ENCODE measurements at regions not wholly inside any gene's neighbourhood (a gene's known extent, or its start where the extent isn't known, plus 50 kb on each side); places are given as distances from the start of the nearest gene placed in this dataset.

DNA sequence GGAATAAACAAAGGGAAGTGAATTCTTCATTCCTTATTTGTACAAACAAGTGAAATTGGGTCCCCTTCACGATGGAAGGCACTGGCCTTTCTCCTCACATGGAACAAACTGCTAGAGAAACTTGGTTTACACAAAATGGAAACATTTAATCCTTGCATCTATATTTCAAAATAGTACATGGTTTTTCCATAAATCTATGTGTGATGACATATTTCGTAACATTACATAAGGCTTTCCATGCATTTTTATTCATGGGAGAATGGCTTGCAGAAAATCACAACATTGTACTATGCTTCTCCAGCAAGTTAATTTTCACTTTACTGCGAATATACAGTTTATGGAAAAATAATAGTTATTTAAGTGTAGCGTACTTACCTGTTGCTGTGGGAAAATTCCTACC lies 81.0 kb upstream of the CDIN1 start:
- TF ChIP-seq TCF7L2 (IDR thresholded peaks at IDR 0.05; ENCODE audit: low read depth, low read length) = no peak
- peak overlapping the region; percentile 39; the same call in 1 of the 2 replicates for H3K27ac ChIP-seq (ENCODE audit: low read length)
- ChIA-PET CTCF (no interaction called here), POLR2A (no interaction called here)
- DNase-seq (ENCODE audit: low read depth, low spot score) = no peak
- no peaks in the 10 kb centered on the region for H3K9me3 ChIP-seq (ENCODE audit: control insufficient read depth, insufficient read depth, low read depth, low read length)
- no TSS peak for BruUV-seq (replicated peaks)
- H3K27me3 ChIP-seq (ENCODE audit: control insufficient read depth, insufficient read depth, low read length) = no peaks in the 10 kb centered on the region
- intact Hi-C loops (cut with micrococcal nuclease; ENCODE audit: unreplicated experiment) (no loop called here), in situ Hi-C loops (cut with HindIII; ENCODE audit: low pct_unique_long_range_greater_than_20kb, low sequenced_read_pairs) (no loop called here)
- H3K4me3 ChIP-seq (ENCODE audit: low read depth in 2 of 2, low read length in 2 of 2) = peak overlapping the region; percentile 18 to 33; a peak in 3 of 4 replicates
- no peak for ATAC-seq
- H3K36me3 ChIP-seq (ENCODE audit: control insufficient read depth, insufficient read depth, low read length) = no peaks in the 10 kb centered on the region
- H3K4me1 ChIP-seq (ENCODE audit: control insufficient read depth, insufficient read depth, low read length) = peaks cover 11% of the 10 kb centered on the region

DNA sequence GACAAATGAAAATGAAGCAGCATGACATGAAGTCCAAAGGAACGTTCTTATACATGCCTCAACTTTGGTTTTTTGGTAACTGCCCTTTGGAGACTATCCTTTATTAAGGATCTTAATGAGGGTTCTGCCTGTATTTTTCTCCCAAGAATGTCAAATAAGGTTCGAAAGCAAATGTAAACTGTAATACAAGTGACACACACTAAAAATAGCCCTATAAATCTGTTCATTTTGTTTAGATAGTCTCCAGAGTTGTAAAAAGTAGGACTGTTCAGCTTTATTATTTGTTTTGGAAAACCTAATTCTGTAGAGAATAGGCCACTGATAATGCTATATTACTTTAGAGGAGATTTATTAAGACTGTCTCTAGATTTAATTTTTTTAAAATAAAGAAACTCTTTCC lies 80.5 kb upstream of the CDIN1 start:
- ATAC-seq = no peak

More for the DNA sequence above, 80.5 kb upstream of the CDIN1 start:
- ChIA-PET POLR2A (no interaction called here), CTCF (no interaction called here)
- Histone ChIP-seq H3K27ac (ENCODE audit: low read length) (no peak overlapping the region; the same call in 1 of the 2 replicates), H3K4me3 (ENCODE audit: low read depth in 2 of 2, low read length in 2 of 2) (no peak overlapping the region; a peak in 1 of 4 replicates), H3K27me3 (ENCODE audit: control insufficient read depth, insufficient read depth, low read length) (no peaks in the 10 kb centered on the region), H3K9me3 (ENCODE audit: control insufficient read depth, insufficient read depth, low read depth, low read length) (no peaks in the 10 kb centered on the region), H3K36me3 (ENCODE audit: control insufficient read depth, insufficient read depth, low read length) (no peaks in the 10 kb centered on the region), H3K4me1 (ENCODE audit: control insufficient read depth, insufficient read depth, low read length) (peaks cover 11% of the 10 kb centered on the region)
- intact Hi-C loops (cut with micrococcal nuclease; ENCODE audit: unreplicated experiment) (no loop called here), in situ Hi-C loops (cut with HindIII; ENCODE audit: low pct_unique_long_range_greater_than_20kb, low sequenced_read_pairs) (no loop called here)
- TF ChIP-seq POLR2AphosphoS5 (IDR thresholded peaks at IDR 0.05; ENCODE audit: low read depth, low read length) = no peak
- TF ChIP-seq, protein P1, sequence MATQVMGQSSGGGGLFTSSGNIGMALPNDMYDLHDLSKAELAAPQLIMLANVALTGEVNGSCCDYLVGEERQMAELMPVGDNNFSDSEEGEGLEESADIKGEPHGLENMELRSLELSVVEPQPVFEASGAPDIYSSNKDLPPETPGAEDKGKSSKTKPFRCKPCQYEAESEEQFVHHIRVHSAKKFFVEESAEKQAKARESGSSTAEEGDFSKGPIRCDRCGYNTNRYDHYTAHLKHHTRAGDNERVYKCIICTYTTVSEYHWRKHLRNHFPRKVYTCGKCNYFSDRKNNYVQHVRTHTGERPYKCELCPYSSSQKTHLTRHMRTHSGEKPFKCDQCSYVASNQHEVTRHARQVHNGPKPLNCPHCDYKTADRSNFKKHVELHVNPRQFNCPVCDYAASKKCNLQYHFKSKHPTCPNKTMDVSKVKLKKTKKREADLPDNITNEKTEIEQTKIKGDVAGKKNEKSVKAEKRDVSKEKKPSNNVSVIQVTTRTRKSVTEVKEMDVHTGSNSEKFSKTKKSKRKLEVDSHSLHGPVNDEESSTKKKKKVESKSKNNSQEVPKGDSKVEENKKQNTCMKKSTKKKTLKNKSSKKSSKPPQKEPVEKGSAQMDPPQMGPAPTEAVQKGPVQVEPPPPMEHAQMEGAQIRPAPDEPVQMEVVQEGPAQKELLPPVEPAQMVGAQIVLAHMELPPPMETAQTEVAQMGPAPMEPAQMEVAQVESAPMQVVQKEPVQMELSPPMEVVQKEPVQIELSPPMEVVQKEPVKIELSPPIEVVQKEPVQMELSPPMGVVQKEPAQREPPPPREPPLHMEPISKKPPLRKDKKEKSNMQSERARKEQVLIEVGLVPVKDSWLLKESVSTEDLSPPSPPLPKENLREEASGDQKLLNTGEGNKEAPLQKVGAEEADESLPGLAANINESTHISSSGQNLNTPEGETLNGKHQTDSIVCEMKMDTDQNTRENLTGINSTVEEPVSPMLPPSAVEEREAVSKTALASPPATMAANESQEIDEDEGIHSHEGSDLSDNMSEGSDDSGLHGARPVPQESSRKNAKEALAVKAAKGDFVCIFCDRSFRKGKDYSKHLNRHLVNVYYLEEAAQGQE (IDR thresholded peaks at IDR 0.05; ENCODE audit: insufficient read depth in 1 of 2, low read depth in 2 of 2, low read length in 1 of 2) = no peak
- TF ChIP-seq, protein P2, sequence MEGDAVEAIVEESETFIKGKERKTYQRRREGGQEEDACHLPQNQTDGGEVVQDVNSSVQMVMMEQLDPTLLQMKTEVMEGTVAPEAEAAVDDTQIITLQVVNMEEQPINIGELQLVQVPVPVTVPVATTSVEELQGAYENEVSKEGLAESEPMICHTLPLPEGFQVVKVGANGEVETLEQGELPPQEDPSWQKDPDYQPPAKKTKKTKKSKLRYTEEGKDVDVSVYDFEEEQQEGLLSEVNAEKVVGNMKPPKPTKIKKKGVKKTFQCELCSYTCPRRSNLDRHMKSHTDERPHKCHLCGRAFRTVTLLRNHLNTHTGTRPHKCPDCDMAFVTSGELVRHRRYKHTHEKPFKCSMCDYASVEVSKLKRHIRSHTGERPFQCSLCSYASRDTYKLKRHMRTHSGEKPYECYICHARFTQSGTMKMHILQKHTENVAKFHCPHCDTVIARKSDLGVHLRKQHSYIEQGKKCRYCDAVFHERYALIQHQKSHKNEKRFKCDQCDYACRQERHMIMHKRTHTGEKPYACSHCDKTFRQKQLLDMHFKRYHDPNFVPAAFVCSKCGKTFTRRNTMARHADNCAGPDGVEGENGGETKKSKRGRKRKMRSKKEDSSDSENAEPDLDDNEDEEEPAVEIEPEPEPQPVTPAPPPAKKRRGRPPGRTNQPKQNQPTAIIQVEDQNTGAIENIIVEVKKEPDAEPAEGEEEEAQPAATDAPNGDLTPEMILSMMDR (IDR thresholded peaks at IDR 0.05) = no peak
- TF ChIP-seq TCF7L2 (IDR thresholded peaks at IDR 0.05; ENCODE audit: low read depth, low read length) = no peak
- no peak for TF ChIP-seq SIN3A (IDR thresholded peaks at IDR 0.05; ENCODE audit: borderline replicate concordance, insufficient read depth, low read depth, low read length)
- DNase-seq (ENCODE audit: low read depth, low spot score) = no peak
- BruUV-seq (replicated peaks) = no TSS peak

Measured in Panc1 (cell line).